HG03558 (cell line): ENCODE measurements at regions not wholly inside any gene's neighbourhood (a gene's known extent, or its start where the extent isn't known, plus 50 kb on each side); places are given as distances from the start of the nearest gene placed in this dataset.
"Not testable (repeated sequence)": the region's sequence is repeated elsewhere in the genome, so short reads cannot be mapped to it uniquely, and the experiment has no call there.

Experiments
- ATAC-seq: cut with Tn5 transposase; IDR thresholded peaks from one replicate; pipeline ENCODE4 v1.9.1; 2021; ENCODE audit warnings: moderate number of reproducible peaks; ENCODE audit not compliant: unreplicated experiment; ENCODE audit errors: extremely low read depth

GRCh38 chr2:131636704-131637308 is 109.1 kb downstream of the CCDC74A start:
- not testable (repeated sequence) for ATAC-seq

DNA sequence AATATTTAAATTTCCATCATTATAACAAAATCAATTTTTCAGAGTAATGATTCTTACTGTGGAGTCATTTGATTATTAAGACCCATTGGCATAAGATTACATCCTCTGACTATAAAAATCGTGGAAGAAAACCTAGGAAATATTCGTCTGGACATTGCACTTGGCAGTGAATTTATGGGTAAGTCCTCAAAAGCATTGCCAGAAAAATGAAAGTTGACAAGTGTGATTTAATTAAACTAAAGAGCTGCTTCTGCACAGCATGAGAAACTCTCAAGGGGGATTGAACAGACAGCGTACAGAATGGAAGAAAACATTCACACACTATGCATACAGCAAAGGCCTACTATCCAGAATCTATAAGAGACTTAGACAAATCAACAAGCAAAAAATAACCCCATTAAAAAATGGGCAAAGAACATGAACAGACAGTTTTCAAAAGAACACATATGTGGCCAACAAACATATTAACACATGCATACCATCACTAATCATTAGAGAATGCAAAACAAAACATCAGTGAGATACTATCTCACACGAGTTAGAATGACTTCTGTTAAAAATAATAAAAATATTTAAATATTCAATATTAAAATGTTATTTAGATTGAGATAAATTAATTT is 111.4 kb downstream of the CCDC74A start:
- not testable (repeated sequence) for ATAC-seq

- ATAC-seq = no peak
Measured at GRCh38 chr2:131641414-131642206, 113.9 kb downstream of the CCDC74A start.

- ATAC-seq = not testable (repeated sequence)
Measured at GRCh38 chr2:131643180-131643579, 115.5 kb downstream of the CCDC74A start.

DNA sequence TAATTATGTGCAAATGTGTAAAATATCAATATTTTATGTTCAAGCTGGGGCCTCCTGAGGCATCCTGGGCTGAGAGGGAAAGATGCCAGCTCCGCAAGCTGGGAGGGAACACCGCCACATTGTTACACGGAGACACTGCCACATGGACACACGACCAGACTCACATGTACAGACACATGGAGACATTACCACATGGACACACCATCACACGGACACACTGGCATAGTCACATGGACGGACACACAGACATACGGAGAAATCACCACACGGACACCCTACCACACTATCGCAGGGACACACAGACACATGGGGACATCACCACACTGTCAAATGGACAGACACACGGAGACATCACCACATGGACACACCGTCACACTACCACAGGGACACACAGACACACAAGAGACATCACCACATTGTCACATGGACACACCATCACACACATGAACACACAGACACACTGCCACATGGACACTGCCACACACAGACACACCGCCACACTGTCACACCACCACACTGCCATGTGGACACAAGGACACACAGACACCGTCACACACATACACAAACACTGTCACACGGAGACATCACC is 117.6 kb downstream of the CCDC74A start:
- no peak for ATAC-seq

- not testable (repeated sequence) for ATAC-seq
Measured at GRCh38 chr2:131646220-131646619, 118.5 kb downstream of the CCDC74A start.

GRCh38 chr2:131646669-131647297 is 119.1 kb downstream of the CCDC74A start:
- ATAC-seq = no peak

DNA sequence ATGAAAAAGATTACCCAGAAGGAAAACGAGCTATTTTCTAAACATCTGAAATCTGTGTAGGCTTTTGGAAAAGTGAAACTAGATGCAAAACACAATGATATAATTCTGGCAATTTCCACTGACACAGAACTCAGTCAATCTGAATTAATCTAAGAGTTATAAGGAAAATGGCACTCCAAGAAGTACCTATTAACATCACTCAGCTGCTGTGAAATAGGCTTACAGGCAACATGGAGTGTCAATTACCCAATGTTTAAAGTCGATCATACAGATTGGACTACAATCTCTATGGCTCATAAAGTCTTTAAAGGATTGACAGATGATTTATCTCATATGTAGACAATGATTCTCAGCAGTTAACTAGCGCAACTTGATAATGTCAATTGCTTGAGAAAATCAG is 120.9 kb downstream of the CCDC74A start:
- not testable (repeated sequence) for ATAC-seq

DNA sequence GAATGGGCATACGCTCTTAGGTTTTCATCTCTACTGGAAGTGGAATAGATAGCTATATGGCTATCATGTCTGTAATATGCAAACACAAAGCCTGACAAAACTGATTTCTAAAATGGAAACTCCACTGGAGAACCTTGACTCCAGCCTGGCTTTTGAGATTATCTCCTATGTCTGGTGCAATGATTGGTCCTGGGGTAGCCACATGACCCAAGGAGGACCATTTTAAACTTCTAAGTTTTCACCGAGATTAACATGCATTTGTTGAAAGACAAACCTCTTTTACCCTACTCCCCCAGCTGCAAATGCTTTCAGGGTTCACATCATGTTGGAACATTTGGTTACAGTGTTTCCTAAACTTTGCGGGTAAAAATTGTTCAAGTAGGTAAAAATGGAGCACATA is 124.6 kb downstream of the CCDC74A start:
- ATAC-seq = not testable (repeated sequence)

DNA sequence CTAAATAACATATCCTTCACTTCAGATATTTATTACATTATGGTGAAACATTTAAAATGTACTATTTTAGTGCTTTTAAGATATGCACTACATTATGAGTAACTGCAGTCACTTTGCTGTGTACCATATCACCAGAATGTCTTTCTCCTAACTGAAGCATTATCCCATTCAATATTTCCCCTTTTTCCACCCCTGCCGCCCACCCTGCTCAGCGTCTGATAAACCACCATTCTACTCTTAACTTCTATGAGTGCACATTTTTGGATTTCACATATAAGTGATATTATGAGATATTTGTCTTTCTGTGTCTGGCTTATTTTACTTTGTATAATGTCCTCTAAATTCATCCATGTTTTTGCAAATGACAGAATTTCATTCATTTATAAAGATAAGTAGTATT is 126.4 kb downstream of the CCDC74A start:
- not testable (repeated sequence) for ATAC-seq

GRCh38 chr2:131656816-131657633 is 129.3 kb downstream of the CCDC74A start:
- no peak for ATAC-seq

DNA sequence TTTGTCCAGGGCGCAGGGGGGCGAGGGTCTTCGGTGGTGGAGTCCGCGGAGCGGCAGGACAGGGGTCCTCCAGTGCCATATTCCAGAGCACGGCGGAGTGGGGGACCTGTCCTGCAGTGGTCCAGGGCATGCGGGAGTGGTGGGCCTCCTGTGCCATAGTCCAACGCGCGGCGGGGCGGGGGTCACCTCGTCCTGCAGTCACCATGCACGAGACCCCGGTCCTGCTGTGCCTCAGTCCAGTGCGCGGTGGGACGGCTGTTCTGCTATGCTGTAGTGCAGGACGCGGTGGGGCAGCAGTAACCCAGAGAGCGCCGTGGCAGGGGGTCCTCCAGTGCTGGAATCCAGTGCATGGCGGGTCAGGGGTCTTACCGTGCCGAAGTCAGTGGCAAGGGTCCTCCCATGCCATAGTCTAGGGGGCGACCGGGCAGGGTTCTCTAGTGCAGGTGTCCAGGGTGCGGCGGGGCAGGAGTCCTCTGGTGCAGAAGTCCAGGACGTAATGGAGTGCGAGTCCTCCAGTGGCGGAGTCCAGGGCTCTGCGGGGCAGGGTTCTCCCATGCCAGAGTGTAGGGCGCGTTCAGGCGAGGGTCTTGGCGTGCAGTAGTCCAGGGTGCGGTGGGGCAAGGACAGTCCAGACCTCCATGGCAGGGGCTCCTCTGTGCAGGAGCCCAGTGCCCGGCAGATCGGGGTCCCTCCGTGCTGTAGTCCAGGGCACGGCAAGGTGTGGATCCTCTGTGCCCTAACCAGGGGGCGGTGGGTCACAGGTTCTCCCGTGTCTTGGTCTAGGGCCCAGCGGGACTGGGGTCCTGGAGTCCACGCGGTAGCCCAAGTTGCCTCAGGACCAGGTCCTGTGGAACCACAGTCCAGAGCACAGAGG is 130.4 kb downstream of the CCDC74A start:
- ATAC-seq = no peak

DNA sequence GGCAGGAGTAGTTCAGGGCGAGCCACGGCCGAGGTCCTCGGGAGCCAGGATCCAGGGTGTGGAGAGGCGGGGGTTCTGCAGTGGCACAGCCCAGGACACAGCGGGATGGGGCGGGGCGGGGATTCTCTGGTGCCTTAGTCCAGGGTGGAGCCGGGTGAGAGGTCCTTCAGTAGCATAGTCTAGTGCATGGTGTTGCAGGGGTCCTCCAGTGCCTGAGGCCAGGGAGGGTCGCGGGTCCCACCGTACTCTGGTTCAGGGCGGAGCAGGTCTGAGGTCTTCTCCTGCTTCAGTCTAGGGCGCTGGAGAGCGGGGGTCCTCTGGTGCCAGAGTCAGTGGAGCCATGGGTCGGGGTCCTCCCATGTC is 131.1 kb downstream of the CCDC74A start:
- ATAC-seq = no peak

DNA sequence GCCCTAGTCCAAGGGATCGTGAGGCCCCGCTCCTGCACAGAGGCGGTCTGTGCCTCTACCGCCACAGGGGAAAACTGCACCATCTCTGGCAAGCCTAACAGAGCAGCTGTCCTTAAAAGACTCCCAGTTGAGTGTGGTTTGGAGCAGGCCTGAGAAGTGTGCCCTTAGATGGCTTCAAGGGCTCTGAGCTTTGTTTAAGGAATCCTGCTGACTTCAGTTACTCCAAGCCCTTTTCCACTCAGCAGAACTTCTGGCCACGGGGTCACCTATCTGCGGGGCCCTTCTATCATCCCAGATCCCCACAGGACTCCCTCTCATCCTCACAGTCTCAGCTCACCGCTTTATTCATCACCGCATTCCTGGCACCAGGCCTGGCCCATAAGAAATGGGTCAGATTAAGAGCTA is 131.5 kb downstream of the CCDC74A start:
- ATAC-seq = no peak

DNA sequence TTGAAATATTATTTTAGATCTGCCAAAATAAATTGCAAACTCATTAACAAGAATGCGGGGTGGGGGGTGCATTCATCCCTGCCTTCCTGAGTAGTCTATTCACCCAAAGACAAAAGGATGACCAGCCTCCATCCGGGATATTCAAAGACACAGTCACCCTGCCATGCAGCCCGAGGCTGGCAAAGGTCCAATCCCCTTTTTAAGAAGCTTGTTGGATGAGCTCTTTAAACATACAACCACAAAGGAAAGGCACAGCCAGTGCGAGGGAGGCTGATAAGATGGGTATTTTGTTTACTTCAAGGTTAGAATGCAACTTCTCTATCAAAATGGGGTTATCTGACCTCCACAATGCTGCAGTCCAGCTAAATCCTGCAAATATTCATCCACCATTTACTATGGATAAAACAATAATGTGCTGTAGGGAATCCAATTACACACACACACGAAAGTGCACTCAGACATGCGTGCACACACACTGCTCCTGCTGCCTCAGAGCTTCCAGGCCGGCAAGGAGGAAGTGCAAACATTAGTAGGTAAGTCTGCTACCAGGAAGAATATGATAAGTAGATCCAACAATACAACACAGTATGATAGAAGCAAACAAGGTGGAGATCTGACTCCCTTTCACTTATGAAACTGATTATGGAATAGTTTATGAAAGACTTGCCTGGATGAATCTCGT is 133.6 kb downstream of the CCDC74A start:
- not testable (repeated sequence) for ATAC-seq

DNA sequence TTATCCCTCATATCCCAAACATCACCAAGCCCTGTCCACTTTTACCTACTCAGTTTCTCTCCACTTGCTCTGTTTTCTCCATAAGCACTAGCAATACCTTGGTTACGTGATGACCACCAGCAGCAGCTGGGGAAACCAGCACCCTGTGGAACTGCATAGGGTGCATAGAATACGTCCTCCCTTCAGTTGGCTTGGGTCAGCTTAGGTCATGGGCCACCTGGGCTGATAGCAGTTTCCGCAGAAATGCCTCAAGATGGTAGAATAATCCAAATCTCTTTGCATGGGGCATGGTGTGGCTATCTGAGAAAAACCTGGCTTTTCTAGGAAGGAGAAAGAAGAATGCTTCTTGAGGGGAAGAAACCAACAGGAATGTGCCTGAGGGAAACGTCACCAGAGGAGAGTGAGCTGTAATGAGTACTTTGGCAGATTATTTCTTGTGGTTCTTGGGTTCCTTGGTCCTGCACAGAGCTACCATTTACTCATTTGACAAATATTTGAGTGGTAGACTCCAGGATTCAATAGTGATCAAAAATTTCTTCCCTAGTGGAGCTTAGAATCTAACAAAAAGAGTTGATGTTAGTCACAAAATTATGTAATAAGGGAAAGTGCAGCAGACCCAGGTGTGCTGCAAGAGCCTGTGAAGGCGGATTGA is 134.3 kb downstream of the CCDC74A start:
- not testable (repeated sequence) for ATAC-seq

GRCh38 chr2:131663501-131663900 is 135.8 kb downstream of the CCDC74A start:
- ATAC-seq = not testable (repeated sequence)

DNA sequence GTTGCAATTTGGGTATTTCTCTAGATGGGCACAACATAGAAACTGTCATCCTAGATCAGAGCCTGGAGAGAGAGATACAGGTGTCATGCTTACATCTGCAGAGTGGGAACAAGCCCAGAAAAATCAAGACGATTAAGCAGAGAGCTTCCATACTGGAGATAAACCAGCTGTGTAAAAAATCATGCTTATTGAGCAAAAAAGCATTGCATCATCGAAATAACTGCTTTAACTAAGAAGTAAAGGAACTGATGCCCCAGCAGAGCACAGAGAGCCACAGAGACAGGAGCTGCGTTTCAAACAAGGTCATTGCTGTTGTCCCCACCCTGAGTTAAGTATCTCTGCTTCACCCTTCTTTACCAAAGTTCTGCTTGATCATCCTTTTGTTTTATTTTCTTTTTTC is 138.0 kb downstream of the CCDC74A start:
- not testable (repeated sequence) for ATAC-seq
